ENCODE measurements at regions not wholly inside any gene's neighbourhood (a gene's known extent, or its start where the extent isn't known, plus 50 kb on each side); places are given as distances from the start of the nearest gene placed in this dataset.
"Not testable (repeated sequence)": the region's sequence is repeated elsewhere in the genome, so short reads cannot be mapped to it uniquely, and the experiment has no call there.

- no peak for TF ChIP-seq CTCF (IDR thresholded peaks at IDR 0.05; ENCODE audit: insufficient read depth, low read depth, low read length, missing control alignments)
- H3K4me3 ChIP-seq (ENCODE audit: low read length) = no peak overlapping the region
- DNase-seq (ENCODE audit: low read depth) = no peak
These were observed 111.3 kb upstream of the TNPO1 start for GRCh38 chr5:72705178-72705577.

- no peak for TF ChIP-seq CTCF (IDR thresholded peaks at IDR 0.05; ENCODE audit: insufficient read depth, low read depth, low read length, missing control alignments)
- no peak for DNase-seq (ENCODE audit: low read depth)
- no peak overlapping the region for H3K4me3 ChIP-seq (ENCODE audit: low read length)
These were observed 112.6 kb upstream of the TNPO1 start for GRCh38 chr5:72703876-72704275.

GRCh38 chr5:72702881-72703434 is 113.5 kb upstream of the TNPO1 start:
- H3K4me3 ChIP-seq (ENCODE audit: low read length) = no peak overlapping the region
- no peak for DNase-seq (ENCODE audit: low read depth)
- no peak for TF ChIP-seq CTCF (IDR thresholded peaks at IDR 0.05; ENCODE audit: insufficient read depth, low read depth, low read length, missing control alignments)

GRCh38 chr5:72702105-72702504 is 114.4 kb upstream of the TNPO1 start:
- not testable (repeated sequence) for H3K4me3 ChIP-seq (ENCODE audit: low read length); DNase-seq (ENCODE audit: low read depth)

GRCh38 chr5:72698481-72698880 is 118.0 kb upstream of the TNPO1 start:
- no peak for TF ChIP-seq CTCF (IDR thresholded peaks at IDR 0.05; ENCODE audit: insufficient read depth, low read depth, low read length, missing control alignments)
- H3K4me3 ChIP-seq (ENCODE audit: low read length) = no peak overlapping the region

GRCh38 chr5:72697622-72698021 is 118.8 kb upstream of the TNPO1 start:
- no peak for TF ChIP-seq CTCF (IDR thresholded peaks at IDR 0.05; ENCODE audit: insufficient read depth, low read depth, low read length, missing control alignments)
- H3K4me3 ChIP-seq (ENCODE audit: low read length) = no peak overlapping the region
- DNase-seq (ENCODE audit: low read depth) = no peak

More at GRCh38 chr5:72698481-72698880, 118.0 kb upstream of the TNPO1 start:
- no peak for DNase-seq (ENCODE audit: low read depth)

- H3K4me3 ChIP-seq (ENCODE audit: low read length) = no peak overlapping the region
- no peak for TF ChIP-seq CTCF (IDR thresholded peaks at IDR 0.05; ENCODE audit: insufficient read depth, low read depth, low read length, missing control alignments)
- no peak for DNase-seq (ENCODE audit: low read depth)
These were observed 120.8 kb upstream of the TNPO1 start for GRCh38 chr5:72695659-72696058.
